ENCODE measurements at regions not wholly inside any gene's neighbourhood (a gene's known extent, or its start where the extent isn't known, plus 50 kb on each side); places are given as distances from the start of the nearest gene placed in this dataset.
"Not testable (repeated sequence)": the region's sequence is repeated elsewhere in the genome, so short reads cannot be mapped to it uniquely, and the experiment has no call there.

GRCh38 chr17:14621826-14622614 lies 321.1 kb downstream of the HS3ST3B1 start:
- DNase-seq (ENCODE audit: low read depth), result no peak

- no peak for DNase-seq (ENCODE audit: low read depth)
Measured at GRCh38 chr17:14619821-14620220, 318.9 kb downstream of the HS3ST3B1 start.

GRCh38 chr17:14616528-14616927 lies 315.6 kb downstream of the HS3ST3B1 start:
- no peak for DNase-seq (ENCODE audit: low read depth)

GRCh38 chr17:14605267-14605599 lies 304.4 kb downstream of the HS3ST3B1 start:
- no peak for DNase-seq (ENCODE audit: low read depth)

- DNase-seq (ENCODE audit: low read depth), result no peak
Measured at GRCh38 chr17:14604591-14605266, 303.8 kb downstream of the HS3ST3B1 start.

GRCh38 chr17:14596224-14596623 lies 295.3 kb downstream of the HS3ST3B1 start:
- DNase-seq (ENCODE audit: low read depth), result no peak

GRCh38 chr17:14595656-14596055 lies 294.8 kb downstream of the HS3ST3B1 start:
- DNase-seq (ENCODE audit: low read depth), result no peak

GRCh38 chr17:14594690-14595089 lies 293.8 kb downstream of the HS3ST3B1 start:
- DNase-seq (ENCODE audit: low read depth), result no peak

- no peak for DNase-seq (ENCODE audit: low read depth)
Measured at GRCh38 chr17:14593956-14594355, 293.1 kb downstream of the HS3ST3B1 start.

- no peak for DNase-seq (ENCODE audit: low read depth)
Measured at GRCh38 chr17:14590459-14591250, 289.8 kb downstream of the HS3ST3B1 start.

- DNase-seq (ENCODE audit: low read depth), result no peak
Measured at GRCh38 chr17:14585099-14585498, 284.2 kb downstream of the HS3ST3B1 start.

GRCh38 chr17:14582996-14583395 lies 282.1 kb downstream of the HS3ST3B1 start:
- DNase-seq (ENCODE audit: low read depth), result no peak

- DNase-seq (ENCODE audit: low read depth), result no peak
Measured at GRCh38 chr17:14581186-14581830, 280.4 kb downstream of the HS3ST3B1 start.

GRCh38 chr17:14580499-14580898 lies 279.6 kb downstream of the HS3ST3B1 start:
- DNase-seq (ENCODE audit: low read depth), result no peak

- DNase-seq (ENCODE audit: low read depth), result no peak
Measured at GRCh38 chr17:14579716-14580115, 278.8 kb downstream of the HS3ST3B1 start.

- DNase-seq (ENCODE audit: low read depth), result no peak
Measured at GRCh38 chr17:14575471-14575953, 274.6 kb downstream of the HS3ST3B1 start.

GRCh38 chr17:14560325-14560724 lies 259.4 kb downstream of the HS3ST3B1 start:
- DNase-seq (ENCODE audit: low read depth), result not testable (repeated sequence)

GRCh38 chr17:14559264-14560119 lies 258.6 kb downstream of the HS3ST3B1 start:
- no peak for DNase-seq (ENCODE audit: low read depth)

GRCh38 chr17:14557480-14557879 lies 256.6 kb downstream of the HS3ST3B1 start:
- DNase-seq (ENCODE audit: low read depth), result no peak

- DNase-seq (ENCODE audit: low read depth), result no peak
Measured at GRCh38 chr17:14553847-14554246, 253.0 kb downstream of the HS3ST3B1 start.

- DNase-seq (ENCODE audit: low read depth), result no peak
Measured at GRCh38 chr17:14552306-14552705, 251.4 kb downstream of the HS3ST3B1 start.

All from activated T-cell treated with anti-CD3 and anti-CD28 coated beads for 48 hours (primary cell).